ENCODE measurements at regions not wholly inside any gene's neighbourhood (a gene's known extent, or its start where the extent isn't known, plus 50 kb on each side); places are given as distances from the start of the nearest gene placed in this dataset.
"Not testable (repeated sequence)": the region's sequence is repeated elsewhere in the genome, so short reads cannot be mapped to it uniquely, and the experiment has no call there.

- H3K27me3 ChIP-seq; H3K27ac ChIP-seq; DNase-seq; H3K9me3 ChIP-seq; H3K4me1 ChIP-seq; H3K36me3 ChIP-seq; intact Hi-C loops (cut with DNase I); H3K4me3 ChIP-seq: not testable (repeated sequence)
- WGBS, 2 donors = no CpG with 5 or more reads among the region's 1 CpG
These were observed 98.1 kb downstream of the OR4M2 start for GRCh38 chr15:22178438-22178837.

GRCh38 chr15:22179043-22179442, 98.7 kb downstream of the OR4M2 start:
- intact Hi-C loops (cut with DNase I); H3K36me3 ChIP-seq; H3K4me3 ChIP-seq; H3K27me3 ChIP-seq; H3K27ac ChIP-seq; H3K9me3 ChIP-seq; DNase-seq; H3K4me1 ChIP-seq: not testable (repeated sequence)
- WGBS, 2 donors = no CpG with 5 or more reads among the region's 3 CpGs

DNA sequence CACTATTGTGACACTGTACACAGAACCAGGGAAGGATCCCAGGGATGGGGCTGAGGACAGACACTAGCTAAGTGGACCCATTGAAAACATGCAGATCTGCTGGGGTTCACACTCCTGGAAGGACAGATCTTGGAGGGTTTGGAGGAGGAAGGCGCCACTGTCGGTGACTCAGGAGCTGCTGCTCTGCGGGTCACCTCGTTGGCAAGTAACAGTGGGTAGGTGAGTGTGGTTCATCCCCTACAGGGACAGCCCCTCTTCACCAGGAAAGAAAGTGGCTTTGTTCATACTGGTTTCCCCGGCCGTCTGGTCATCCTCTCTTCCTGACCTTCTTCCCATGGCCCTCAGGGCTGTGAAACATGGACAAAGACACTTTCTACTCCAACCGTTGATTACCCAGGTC, 100.3 kb downstream of the OR4M2 start:
- H3K4me3 ChIP-seq; H3K27me3 ChIP-seq; intact Hi-C loops (cut with DNase I); H3K27ac ChIP-seq; H3K9me3 ChIP-seq; H3K4me1 ChIP-seq; DNase-seq; H3K36me3 ChIP-seq: not testable (repeated sequence)
- WGBS, 2 donors = no CpG with 5 or more reads among the region's 7 CpGs

DNA sequence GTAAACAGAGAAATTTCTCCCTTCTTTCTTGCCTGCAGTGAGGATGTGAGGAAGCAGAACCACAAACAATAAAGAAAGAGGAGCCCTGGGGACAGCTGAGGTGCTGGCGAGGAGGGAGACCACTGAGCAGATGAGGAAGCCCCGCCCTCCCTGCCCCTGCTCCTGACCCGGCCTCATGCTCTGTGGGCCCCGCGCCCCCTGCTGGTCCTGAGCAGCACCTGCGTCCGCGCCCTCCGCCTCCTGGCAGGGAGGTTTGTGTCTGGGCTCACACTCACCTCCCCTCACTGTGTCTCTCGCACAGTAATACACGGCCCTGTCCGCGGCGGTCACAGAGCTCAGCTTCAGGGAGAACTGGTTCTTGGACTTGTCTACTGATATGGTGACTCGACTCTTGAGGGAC, 104.4 kb downstream of the OR4M2 start:
- intact Hi-C loops (cut with DNase I); H3K9me3 ChIP-seq; H3K4me3 ChIP-seq; H3K27ac ChIP-seq; H3K36me3 ChIP-seq; DNase-seq; H3K4me1 ChIP-seq; H3K27me3 ChIP-seq: not testable (repeated sequence)
- WGBS, 2 donors = no CpG with 5 or more reads among the region's 15 CpGs

DNA sequence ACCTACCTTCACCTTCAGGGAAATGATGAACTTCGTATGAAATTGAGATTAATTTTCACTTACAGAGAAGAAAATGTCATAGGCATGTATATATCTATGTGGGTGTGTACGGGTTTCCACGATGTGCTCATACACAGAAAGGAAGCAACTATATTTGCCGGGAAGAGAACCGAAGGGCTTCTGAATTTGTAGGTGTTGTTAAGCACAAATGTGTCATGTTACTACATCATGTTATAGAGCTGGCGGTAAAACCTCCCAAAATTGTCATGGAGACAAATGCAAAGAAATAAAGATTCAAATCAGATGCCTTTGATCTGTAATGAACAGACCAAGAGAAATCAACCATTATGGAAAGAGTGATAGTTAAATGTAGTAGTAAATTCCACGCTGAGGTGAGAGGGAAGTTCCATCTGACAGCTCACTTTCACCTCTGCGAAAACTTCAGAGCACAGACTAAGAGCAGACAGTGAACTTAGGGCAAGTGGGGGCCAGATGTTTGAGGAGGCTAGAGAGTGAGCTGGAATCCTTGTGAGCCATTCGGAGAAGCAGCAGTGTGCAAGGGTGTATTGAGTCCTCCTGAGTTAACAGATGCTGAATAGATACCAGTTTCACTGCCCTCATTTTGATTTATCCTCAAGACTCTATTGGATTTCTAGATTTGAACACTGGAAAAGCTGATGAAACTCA, 106.7 kb downstream of the OR4M2 start:
- WGBS, 2 donors = no CpG with 5 or more reads among the region's 9 CpGs
- H3K4me1 ChIP-seq; H3K9me3 ChIP-seq; H3K4me3 ChIP-seq; H3K36me3 ChIP-seq; DNase-seq; intact Hi-C loops (cut with DNase I); H3K27me3 ChIP-seq; H3K27ac ChIP-seq: not testable (repeated sequence)

GRCh38 chr15:22191818-22192217, 111.5 kb downstream of the OR4M2 start:
- 75 to 100% methylated on average over 1 of the region's 3 CpGs for WGBS, 2 donors
- H3K4me1 ChIP-seq; H3K4me3 ChIP-seq; H3K27ac ChIP-seq; intact Hi-C loops (cut with DNase I); H3K36me3 ChIP-seq; H3K9me3 ChIP-seq; H3K27me3 ChIP-seq; DNase-seq: not testable (repeated sequence)

- DNase-seq; H3K4me3 ChIP-seq; H3K4me1 ChIP-seq; H3K27ac ChIP-seq; H3K9me3 ChIP-seq; H3K27me3 ChIP-seq; intact Hi-C loops (cut with DNase I); H3K36me3 ChIP-seq: not testable (repeated sequence)
- 33% methylated on average over 1 of the region's 7 CpGs; no CpG with 5 or more reads in 1 of the 2 donors for WGBS, 2 donors
These were observed 114.7 kb downstream of the OR4M2 start for GRCh38 chr15:22194739-22195617.

- intact Hi-C loops (cut with DNase I); H3K27me3 ChIP-seq; DNase-seq; H3K9me3 ChIP-seq; H3K4me3 ChIP-seq; H3K27ac ChIP-seq; H3K4me1 ChIP-seq; H3K36me3 ChIP-seq: not testable (repeated sequence)
- no CpG with 5 or more reads among the region's 2 CpGs for WGBS, 2 donors
These were observed 116.1 kb downstream of the OR4M2 start for GRCh38 chr15:22196423-22196822.

DNA sequence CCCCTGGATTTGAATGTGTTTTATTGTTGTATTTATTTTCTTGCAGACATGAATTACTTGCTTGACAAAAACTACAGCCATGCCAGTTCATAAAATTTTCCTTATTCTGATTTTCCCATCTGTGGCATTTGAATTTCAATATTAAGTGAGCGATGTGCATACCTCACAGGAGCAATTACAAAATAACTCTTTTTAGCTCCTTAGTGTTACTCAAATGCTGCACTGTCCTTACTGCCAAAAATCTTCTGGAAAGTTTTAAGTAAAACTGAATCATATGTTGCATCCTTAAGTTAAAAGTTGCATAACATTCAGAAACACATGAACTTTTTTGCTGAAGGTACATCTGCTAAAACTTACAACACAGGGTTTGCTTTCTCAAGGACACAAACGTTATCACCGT, 120.1 kb downstream of the OR4M2 start:
- no CpG with 5 or more reads among the region's 3 CpGs for WGBS, 2 donors
- H3K4me3 ChIP-seq = not testable (repeated sequence)

DNA sequence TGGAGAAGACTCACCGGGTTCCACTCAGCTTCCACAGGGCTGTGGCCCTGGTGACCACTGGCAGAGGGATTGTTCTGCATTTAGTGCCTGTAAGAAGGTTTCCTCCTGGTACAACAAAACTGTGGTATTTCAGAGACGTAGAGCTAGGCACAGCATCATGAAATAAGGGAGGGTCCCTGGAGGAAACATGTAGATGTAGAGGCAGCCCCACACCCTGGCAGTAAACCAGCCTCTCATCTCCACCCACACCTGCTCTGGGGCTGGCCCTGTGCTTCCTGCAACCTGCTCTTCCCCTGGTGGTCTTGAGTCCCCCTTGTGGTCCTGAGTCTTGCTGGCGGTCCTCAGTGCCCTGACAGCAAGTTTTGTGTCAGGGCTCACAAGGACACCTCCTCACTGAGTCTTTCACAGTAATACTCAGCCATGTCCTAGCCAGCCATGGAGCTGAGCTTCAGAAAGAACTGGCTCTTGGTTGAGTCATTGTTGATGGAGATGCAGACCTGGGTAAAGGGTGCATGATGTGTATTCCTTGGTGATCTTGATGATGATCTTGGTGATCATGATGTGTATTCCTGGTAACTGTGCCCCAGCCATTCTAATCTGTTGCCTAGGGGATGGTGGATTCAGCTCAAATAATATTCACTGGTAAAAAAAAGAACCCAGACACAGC, 121.8 kb downstream of the OR4M2 start:
- H3K27me3 ChIP-seq; H3K36me3 ChIP-seq; intact Hi-C loops (cut with DNase I); H3K4me3 ChIP-seq; H3K27ac ChIP-seq; H3K9me3 ChIP-seq; DNase-seq; H3K4me1 ChIP-seq: not testable (repeated sequence)
- no CpG with 5 or more reads among the region's 3 CpGs for WGBS, 2 donors

More for the DNA sequence above, 120.1 kb downstream of the OR4M2 start:
- intact Hi-C loops (cut with DNase I); H3K27ac ChIP-seq; H3K36me3 ChIP-seq; H3K27me3 ChIP-seq; DNase-seq; H3K9me3 ChIP-seq; H3K4me1 ChIP-seq: not testable (repeated sequence)

- H3K27me3 ChIP-seq; DNase-seq; H3K4me3 ChIP-seq; intact Hi-C loops (cut with DNase I); H3K36me3 ChIP-seq; H3K27ac ChIP-seq; H3K9me3 ChIP-seq; H3K4me1 ChIP-seq: not testable (repeated sequence)
- no CpG with 5 or more reads among the region's 5 CpGs for WGBS, 2 donors
These were observed 122.9 kb downstream of the OR4M2 start for GRCh38 chr15:22203208-22203607.

DNA sequence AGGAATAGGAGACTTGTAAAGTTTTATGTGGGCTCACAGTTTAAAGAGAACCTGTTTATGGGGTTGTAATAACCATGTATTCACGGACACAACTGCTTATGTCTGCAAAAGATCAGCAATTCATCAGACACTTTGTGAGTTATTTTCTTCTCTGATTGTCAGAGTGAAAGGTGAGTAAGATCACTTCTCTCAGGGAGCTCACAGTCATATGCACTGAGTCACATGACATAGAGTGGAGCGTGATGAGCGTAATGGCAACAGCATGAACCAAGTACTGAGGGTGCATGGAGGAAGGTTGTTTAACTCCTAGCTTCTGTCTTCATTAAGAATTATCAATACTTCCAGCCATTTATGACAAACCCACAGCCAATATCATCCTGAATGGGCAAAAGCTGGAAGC, 128.8 kb downstream of the OR4M2 start:
- H3K4me1 ChIP-seq; H3K36me3 ChIP-seq; H3K27ac ChIP-seq; H3K4me3 ChIP-seq; intact Hi-C loops (cut with DNase I); DNase-seq; H3K9me3 ChIP-seq; H3K27me3 ChIP-seq: not testable (repeated sequence)
- WGBS, 2 donors = no CpG with 5 or more reads among the region's 3 CpGs

- DNase-seq; H3K4me1 ChIP-seq; H3K27ac ChIP-seq; intact Hi-C loops (cut with DNase I); H3K27me3 ChIP-seq; H3K4me3 ChIP-seq; H3K36me3 ChIP-seq: not testable (repeated sequence)
- WGBS, 2 donors = 54 to 90% methylated on average over 2 to 7 of the region's 10 CpGs
- peaks cover 0 to 14% (median 0%) of the 10 kb centered on the region in 3 donors for H3K9me3 ChIP-seq
These were observed 142.3 kb downstream of the OR4M2 start for GRCh38 chr15:22222596-22222995.
